ENCODE measurements at regions not wholly inside any gene's neighbourhood (a gene's known extent, or its start where the extent isn't known, plus 50 kb on each side); places are given as distances from the start of the nearest gene placed in this dataset.

DNA sequence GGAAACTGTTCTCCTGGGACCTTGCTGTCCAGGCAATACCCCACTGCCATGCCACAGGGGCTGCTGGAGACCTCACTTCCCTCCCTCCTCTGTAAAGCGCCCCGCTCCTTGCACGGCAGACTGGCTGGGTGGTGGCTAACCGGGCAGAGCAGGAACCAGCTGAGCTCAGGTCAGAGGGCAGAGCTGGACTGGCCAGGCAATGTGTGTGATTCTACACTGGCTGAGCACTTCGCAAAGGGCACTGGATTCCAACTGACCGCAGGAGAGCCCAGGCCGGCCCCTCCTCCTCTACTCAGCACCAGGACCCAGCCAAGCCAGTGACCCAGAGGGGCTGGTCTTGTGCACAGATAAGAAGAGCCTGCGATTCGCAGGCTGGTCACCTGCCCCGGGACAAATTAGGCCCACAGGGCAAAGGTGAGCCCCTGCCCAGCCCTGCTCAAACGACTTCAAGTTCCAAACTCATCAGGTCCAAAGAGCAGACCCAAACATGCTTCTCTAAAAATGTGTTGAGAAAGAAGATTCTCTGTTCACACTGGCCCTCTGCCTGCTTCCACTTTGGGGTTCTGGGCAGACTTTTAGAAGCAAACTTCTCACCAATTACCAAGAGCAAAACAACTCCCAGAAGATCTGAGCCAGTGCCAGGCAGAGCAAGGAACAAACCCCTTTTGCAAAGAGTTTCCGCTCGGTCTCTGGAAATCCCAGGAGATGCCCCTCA is 54.9 kb upstream of the DIO3 start (continued):
- TF ChIP-seq REST (IDR thresholded peaks at IDR 0.05; ENCODE audit: low read depth) (no peak), YY1 (IDR thresholded peaks at IDR 0.05; ENCODE audit: extremely low read depth, insufficient replicate concordance, low read depth, low read length) (no peak), TCF7L2 (IDR thresholded peaks at IDR 0.05; ENCODE audit: borderline replicate concordance, extremely low read depth, insufficient read depth, insufficient read length) (no peak)

- Histone ChIP-seq H3K4me2 (ENCODE audit: low read length) (no peak overlapping the region), H3K79me2 (ENCODE audit: insufficient read depth, low read length) (no peaks in the 10 kb centered on the region), H3K9me2 (ENCODE audit: insufficient read depth) (no peaks in the 10 kb centered on the region), H3K9ac (ENCODE audit: low read length) (no peak overlapping the region), H2AFZ (ENCODE audit: low read depth, low read length, poor library complexity, severe bottlenecking) (no peak overlapping the region), H3K27me3 (ENCODE audit: insufficient read depth, low read length) (no peaks in the 10 kb centered on the region), H3K4me3 (replicated peaks in 1 of 2; ENCODE audit: low read depth in 1 of 2, low read length in 2 of 2) (no peak overlapping the region), H3K4me1 (ENCODE audit: control insufficient read depth in 1 of 2, insufficient read depth in 2 of 2, low read length in 2 of 2) (no peaks in the 10 kb centered on the region), H3K36me3 (ENCODE audit: control insufficient read depth in 1 of 2, insufficient read depth in 2 of 2, low read length in 2 of 2) (no peaks in the 10 kb centered on the region), H3K27ac (ENCODE audit: low read depth, low read length) (no peak overlapping the region), H4K20me1 (ENCODE audit: insufficient read depth) (no peaks in the 10 kb centered on the region), H3K9me3 (ENCODE audit: control insufficient read depth in 1 of 2, insufficient read depth in 1 of 2, low read depth in 1 of 2, low read length in 2 of 2) (no peaks in the 10 kb centered on the region)
- ChIA-PET CTCF (no interaction called here), POLR2A (no interaction called here), RAD21 (ENCODE audit: low non-redundant PET in 1 of 2, low total read pairs in 2 of 2, uncharacterized antibody in 2 of 2, unreplicated experiment in 2 of 2) (no interaction called here)
- ATAC-seq, result no peak
- no TSS peak for BruUV-seq (replicated peaks)
- DNase-seq (ENCODE audit: low read depth, low spot score), result no peak
- intact Hi-C loops (cut with micrococcal nuclease), result no loop called here
- TF ChIP-seq ELF1 (IDR thresholded peaks at IDR 0.05; ENCODE audit: borderline replicate concordance, low read depth) (no peak), RAD21 (IDR thresholded peaks at IDR 0.05; ENCODE audit: low read depth) (no peak), SIN3A (IDR thresholded peaks at IDR 0.05; ENCODE audit: low read depth) (no peak), EZH2phosphoT487 (IDR thresholded peaks at IDR 0.05; ENCODE audit: borderline replicate concordance) (no peak), EZH2 (IDR thresholded peaks at IDR 0.05) (no peak), TCF7L2 (IDR thresholded peaks at IDR 0.05; ENCODE audit: borderline replicate concordance, extremely low read depth, insufficient read depth, insufficient read length) (no peak), YY1 (IDR thresholded peaks at IDR 0.05; ENCODE audit: extremely low read depth, insufficient replicate concordance, low read depth, low read length) (no peak), POLR2A (IDR thresholded peaks at IDR 0.05; ENCODE audit: borderline replicate concordance, extremely low read depth, insufficient read depth, insufficient read length) (no peak), SRF (IDR thresholded peaks at IDR 0.05; ENCODE audit: low read depth) (no peak), POLR2AphosphoS5 (IDR thresholded peaks at IDR 0.05; ENCODE audit: low read depth, low read length) (no peak), CEBPB (IDR thresholded peaks at IDR 0.05; ENCODE audit: low read depth) (no peak), FOSL1 (IDR thresholded peaks at IDR 0.05; ENCODE audit: low read depth) (no peak)
- TF ChIP-seq, protein P1, sequence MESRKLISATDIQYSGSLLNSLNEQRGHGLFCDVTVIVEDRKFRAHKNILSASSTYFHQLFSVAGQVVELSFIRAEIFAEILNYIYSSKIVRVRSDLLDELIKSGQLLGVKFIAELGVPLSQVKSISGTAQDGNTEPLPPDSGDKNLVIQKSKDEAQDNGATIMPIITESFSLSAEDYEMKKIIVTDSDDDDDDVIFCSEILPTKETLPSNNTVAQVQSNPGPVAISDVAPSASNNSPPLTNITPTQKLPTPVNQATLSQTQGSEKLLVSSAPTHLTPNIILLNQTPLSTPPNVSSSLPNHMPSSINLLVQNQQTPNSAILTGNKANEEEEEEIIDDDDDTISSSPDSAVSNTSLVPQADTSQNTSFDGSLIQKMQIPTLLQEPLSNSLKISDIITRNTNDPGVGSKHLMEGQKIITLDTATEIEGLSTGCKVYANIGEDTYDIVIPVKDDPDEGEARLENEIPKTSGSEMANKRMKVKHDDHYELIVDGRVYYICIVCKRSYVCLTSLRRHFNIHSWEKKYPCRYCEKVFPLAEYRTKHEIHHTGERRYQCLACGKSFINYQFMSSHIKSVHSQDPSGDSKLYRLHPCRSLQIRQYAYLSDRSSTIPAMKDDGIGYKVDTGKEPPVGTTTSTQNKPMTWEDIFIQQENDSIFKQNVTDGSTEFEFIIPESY (IDR thresholded peaks at IDR 0.05; ENCODE audit: extremely low read depth, insufficient replicate concordance, low read length), result no peak
These were observed 54.1 kb upstream of the DIO3 start for GRCh38 chr14:101506926-101507835.
